COLO829 (cell line): ENCODE measurements at regions not wholly inside any gene's neighbourhood (a gene's known extent, or its start where the extent isn't known, plus 50 kb on each side); places are given as distances from the start of the nearest gene placed in this dataset.

ENCODE experiments used
- DNase-seq: peaks from one replicate; pipeline ENCODE4 v3.0.0; 2012; ENCODE audit warnings: low spot score

- no peak for DNase-seq
Observed at GRCh38 chr15:66945842-66946241, 119.6 kb upstream of the SMAD3 start.

- peak; percentile 54 for DNase-seq
Observed at GRCh38 chr15:66946578-66947164, 118.7 kb upstream of the SMAD3 start.

- no peak for DNase-seq
Observed at GRCh38 chr15:66947471-66947870, 117.9 kb upstream of the SMAD3 start.

GRCh38 chr15:66948294-66948693 lies 117.1 kb upstream of the SMAD3 start:
- no peak for DNase-seq

GRCh38 chr15:66950114-66950513 lies 115.3 kb upstream of the SMAD3 start:
- no peak for DNase-seq

GRCh38 chr15:66951531-66952320 lies 113.7 kb upstream of the SMAD3 start:
- no peak for DNase-seq

GRCh38 chr15:66952756-66953522 lies 112.5 kb upstream of the SMAD3 start:
- DNase-seq = no peak

- no peak for DNase-seq
Observed at GRCh38 chr15:66953523-66954229, 111.7 kb upstream of the SMAD3 start.

- no peak for DNase-seq
Observed at GRCh38 chr15:66954601-66955000, 110.8 kb upstream of the SMAD3 start.

- DNase-seq = no peak
Observed at GRCh38 chr15:66955001-66955516, 110.3 kb upstream of the SMAD3 start.

GRCh38 chr15:66955871-66956585 lies 109.4 kb upstream of the SMAD3 start:
- no peak for DNase-seq

- DNase-seq = no peak
Observed at GRCh38 chr15:66956672-66957430, 108.6 kb upstream of the SMAD3 start.

GRCh38 chr15:66957431-66957720 lies 108.0 kb upstream of the SMAD3 start:
- no peak for DNase-seq

- no peak for DNase-seq
Observed at GRCh38 chr15:66959066-66959465, 106.3 kb upstream of the SMAD3 start.

- no peak for DNase-seq
Observed at GRCh38 chr15:66959875-66960274, 105.5 kb upstream of the SMAD3 start.

GRCh38 chr15:66960519-66960918 lies 104.9 kb upstream of the SMAD3 start:
- no peak for DNase-seq

GRCh38 chr15:66961407-66961884 lies 104.0 kb upstream of the SMAD3 start:
- no peak for DNase-seq

GRCh38 chr15:66961901-66962300 lies 103.5 kb upstream of the SMAD3 start:
- no peak for DNase-seq

GRCh38 chr15:66962522-66962921 lies 102.9 kb upstream of the SMAD3 start:
- DNase-seq = no peak

- no peak for DNase-seq
Observed at GRCh38 chr15:66963084-66963483, 102.3 kb upstream of the SMAD3 start.

GRCh38 chr15:66963710-66964109 lies 101.7 kb upstream of the SMAD3 start:
- DNase-seq = no peak
